ENCODE measurements at regions not wholly inside any gene's neighbourhood (a gene's known extent, or its start where the extent isn't known, plus 50 kb on each side); places are given as distances from the start of the nearest gene placed in this dataset.

DNA sequence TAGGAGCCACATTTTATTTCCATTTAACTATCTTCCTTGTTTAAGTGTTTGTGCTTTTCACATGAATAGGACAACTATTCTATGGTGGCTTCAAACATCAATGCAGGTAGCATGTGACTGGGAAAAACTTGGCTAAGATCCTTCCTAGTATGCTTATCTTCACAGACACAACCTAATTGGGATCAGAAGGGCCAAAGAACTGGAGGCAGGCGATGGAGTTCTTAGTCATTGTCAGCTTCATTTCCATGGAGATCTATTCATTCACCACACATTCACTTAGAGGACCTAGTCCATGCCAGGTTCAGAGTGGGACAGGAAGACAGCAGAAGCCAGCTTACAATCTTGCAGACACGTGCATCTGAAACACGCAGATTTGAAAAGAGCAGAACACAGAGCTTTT, 277.5 kb upstream of the PPP2R3A start:
- H3K4me1 ChIP-seq = no peaks in the 10 kb centered on the region
- H3K9me3 ChIP-seq = no peaks in the 10 kb centered on the region
- DNase-seq = no peak
- H3K36me3 ChIP-seq = no peaks in the 10 kb centered on the region
- no peaks in the 10 kb centered on the region for H3K27me3 ChIP-seq
- H3K4me3 ChIP-seq (ENCODE audit: low read depth, low read length) = no peak overlapping the region
- TF ChIP-seq, protein P1, sequence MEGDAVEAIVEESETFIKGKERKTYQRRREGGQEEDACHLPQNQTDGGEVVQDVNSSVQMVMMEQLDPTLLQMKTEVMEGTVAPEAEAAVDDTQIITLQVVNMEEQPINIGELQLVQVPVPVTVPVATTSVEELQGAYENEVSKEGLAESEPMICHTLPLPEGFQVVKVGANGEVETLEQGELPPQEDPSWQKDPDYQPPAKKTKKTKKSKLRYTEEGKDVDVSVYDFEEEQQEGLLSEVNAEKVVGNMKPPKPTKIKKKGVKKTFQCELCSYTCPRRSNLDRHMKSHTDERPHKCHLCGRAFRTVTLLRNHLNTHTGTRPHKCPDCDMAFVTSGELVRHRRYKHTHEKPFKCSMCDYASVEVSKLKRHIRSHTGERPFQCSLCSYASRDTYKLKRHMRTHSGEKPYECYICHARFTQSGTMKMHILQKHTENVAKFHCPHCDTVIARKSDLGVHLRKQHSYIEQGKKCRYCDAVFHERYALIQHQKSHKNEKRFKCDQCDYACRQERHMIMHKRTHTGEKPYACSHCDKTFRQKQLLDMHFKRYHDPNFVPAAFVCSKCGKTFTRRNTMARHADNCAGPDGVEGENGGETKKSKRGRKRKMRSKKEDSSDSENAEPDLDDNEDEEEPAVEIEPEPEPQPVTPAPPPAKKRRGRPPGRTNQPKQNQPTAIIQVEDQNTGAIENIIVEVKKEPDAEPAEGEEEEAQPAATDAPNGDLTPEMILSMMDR (IDR thresholded peaks at IDR 0.05; ENCODE audit: low read depth, low read length) = no peak

DNA sequence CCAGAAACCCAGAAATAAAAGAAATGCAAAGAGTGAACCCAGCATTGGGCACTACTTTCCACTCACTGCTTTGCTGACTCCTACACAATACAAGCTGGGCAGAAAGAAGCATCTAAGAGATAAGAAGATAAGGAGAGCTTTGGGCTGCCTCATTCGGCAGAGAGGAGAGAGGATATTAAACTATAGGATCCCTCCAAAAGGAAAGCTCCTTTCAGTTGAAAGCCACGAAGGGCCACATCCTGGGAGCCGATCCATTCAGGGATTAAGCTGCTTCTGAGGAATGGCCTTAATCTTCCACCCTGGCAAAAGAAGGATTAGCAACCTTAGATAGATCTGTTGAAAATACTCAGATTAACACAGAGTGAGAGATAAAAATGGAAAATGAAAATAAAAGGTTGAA, 274.9 kb upstream of the PPP2R3A start:
- no peak overlapping the region for H3K4me3 ChIP-seq (ENCODE audit: low read depth, low read length)
- no peak for DNase-seq
- no peaks in the 10 kb centered on the region for H3K4me1 ChIP-seq
- no peaks in the 10 kb centered on the region for H3K27me3 ChIP-seq
- H3K36me3 ChIP-seq = no peaks in the 10 kb centered on the region
- TF ChIP-seq, protein P1 (IDR thresholded peaks at IDR 0.05; ENCODE audit: low read depth, low read length) = no peak
- H3K9me3 ChIP-seq = no peaks in the 10 kb centered on the region

DNA sequence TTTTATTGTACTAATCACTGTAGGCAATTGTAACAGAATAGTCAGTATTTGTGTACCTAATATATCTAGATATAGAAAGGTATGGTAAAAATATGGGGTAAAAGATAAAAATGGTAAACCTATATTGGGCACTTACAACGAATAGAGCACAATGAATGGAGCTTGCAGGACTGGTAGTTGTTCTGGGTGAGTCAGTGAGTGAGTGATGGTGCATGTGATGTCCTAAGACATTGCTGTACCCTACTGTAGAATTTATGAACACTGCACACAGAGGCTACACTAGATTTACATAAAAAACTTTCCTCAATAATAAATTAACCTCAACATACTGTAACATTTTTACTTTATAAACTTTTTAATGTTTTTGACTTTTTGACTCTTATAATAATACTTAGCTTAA, 274.3 kb upstream of the PPP2R3A start:
- no peaks in the 10 kb centered on the region for H3K27me3 ChIP-seq
- H3K9me3 ChIP-seq = no peaks in the 10 kb centered on the region
- TF ChIP-seq, protein P1 (IDR thresholded peaks at IDR 0.05; ENCODE audit: low read depth, low read length) = no peak
- no peak for DNase-seq
- no peak overlapping the region for H3K4me3 ChIP-seq (ENCODE audit: low read depth, low read length)
- H3K4me1 ChIP-seq = no peaks in the 10 kb centered on the region
- no peaks in the 10 kb centered on the region for H3K36me3 ChIP-seq

DNA sequence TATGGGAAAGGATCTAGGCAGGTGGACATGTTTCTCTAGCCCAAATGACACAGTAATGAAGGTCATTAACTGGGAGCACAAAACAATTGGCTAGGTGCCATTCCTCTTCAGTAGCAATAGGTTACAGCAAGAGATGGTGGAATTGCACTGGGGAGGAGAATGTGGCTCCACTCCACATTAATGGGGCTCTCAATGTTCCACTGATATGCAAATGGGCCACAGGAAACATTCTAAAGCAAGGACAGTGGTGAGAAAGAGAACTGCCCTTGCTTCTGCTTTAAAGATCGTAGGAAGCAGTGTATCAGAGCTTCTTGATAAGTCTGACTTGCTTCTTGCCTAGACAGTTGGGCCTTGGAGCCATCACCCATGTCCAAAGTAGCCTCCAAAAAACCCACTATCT, 271.4 kb upstream of the PPP2R3A start:
- Histone ChIP-seq H3K9me3 (no peaks in the 10 kb centered on the region), H3K27me3 (no peaks in the 10 kb centered on the region), H3K36me3 (no peaks in the 10 kb centered on the region), H3K4me3 (ENCODE audit: low read depth, low read length) (no peak overlapping the region), H3K4me1 (no peaks in the 10 kb centered on the region)
- DNase-seq = no peak
- TF ChIP-seq, protein P1 (IDR thresholded peaks at IDR 0.05; ENCODE audit: low read depth, low read length) = no peak

DNA sequence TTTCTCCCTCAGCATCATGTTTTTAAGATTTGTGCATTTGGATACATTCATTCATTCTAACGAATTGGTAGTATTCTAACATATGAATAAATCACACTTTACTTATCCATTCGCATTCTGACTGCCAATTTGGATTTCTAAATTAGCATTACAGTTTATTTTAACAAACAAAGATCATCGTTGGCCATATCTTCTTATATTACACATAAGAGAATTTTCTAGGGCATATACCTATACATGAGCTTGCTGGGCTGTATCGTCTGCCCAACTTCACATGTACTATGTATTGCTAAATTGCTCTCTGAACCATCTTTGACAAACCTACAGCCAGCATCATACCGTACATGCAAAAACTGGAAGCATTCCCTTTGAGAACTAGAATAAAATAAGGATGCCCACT, 265.8 kb upstream of the PPP2R3A start:
- TF ChIP-seq, protein P1 (IDR thresholded peaks at IDR 0.05; ENCODE audit: low read depth, low read length) = no peak
- no peaks in the 10 kb centered on the region for H3K9me3 ChIP-seq
- H3K4me1 ChIP-seq = no peaks in the 10 kb centered on the region
- H3K4me3 ChIP-seq (ENCODE audit: low read depth, low read length) = no peak overlapping the region
- H3K27me3 ChIP-seq = no peaks in the 10 kb centered on the region
- DNase-seq = no peak
- no peaks in the 10 kb centered on the region for H3K36me3 ChIP-seq

DNA sequence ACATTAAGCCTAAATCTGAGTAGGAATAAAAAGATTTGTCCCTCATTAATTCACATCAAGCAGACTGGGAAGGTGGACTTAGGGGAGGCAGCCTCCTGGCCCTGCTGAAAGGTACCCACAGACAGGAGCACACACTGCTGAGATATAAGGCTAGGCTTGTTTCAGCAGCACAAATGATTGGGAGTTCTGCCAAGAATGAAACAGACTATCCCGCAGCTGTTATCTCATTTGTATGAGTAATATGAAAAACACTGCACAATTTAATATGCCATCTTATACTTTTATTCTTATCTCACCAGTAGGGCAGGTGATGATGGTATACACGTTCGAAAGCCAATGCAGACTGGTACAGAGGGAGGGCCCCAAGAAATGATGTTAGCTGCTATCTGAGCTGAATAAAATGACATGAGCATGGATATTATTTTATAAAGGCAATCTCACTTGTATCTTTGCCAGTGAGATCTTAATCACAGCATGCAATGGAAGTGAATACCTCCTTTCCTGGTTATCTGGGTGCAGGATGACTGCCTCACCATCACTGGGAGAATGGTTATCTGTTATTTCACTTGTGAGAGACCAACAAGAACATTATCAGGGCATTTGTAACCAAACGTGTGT, 258.7 kb upstream of the PPP2R3A start:
- no peaks in the 10 kb centered on the region for H3K9me3 ChIP-seq
- H3K27me3 ChIP-seq = no peaks in the 10 kb centered on the region
- TF ChIP-seq, protein P1 (IDR thresholded peaks at IDR 0.05; ENCODE audit: low read depth, low read length) = no peak
- H3K36me3 ChIP-seq = no peaks in the 10 kb centered on the region
- peak; percentile 8 for DNase-seq
- no peaks in the 10 kb centered on the region for H3K4me1 ChIP-seq
- no peak overlapping the region for H3K4me3 ChIP-seq (ENCODE audit: low read depth, low read length)
